HEK293T (cell line): ENCODE measurements at regions not wholly inside any gene's neighbourhood (a gene's known extent, or its start where the extent isn't known, plus 50 kb on each side); places are given as distances from the start of the nearest gene placed in this dataset.

Experiments
- CTCF ChIA-PET: fragments of 350-600 bp; formaldehyde crosslinking; extraction: SDS; loops from one replicate; lab custom pipeline; 2021; ENCODE audit warnings: antibody characterized with exemption, inconsistent platforms; lab: Yijun Ruan, JAX
- POLR2A ChIA-PET: fragments of 350-600 bp; formaldehyde crosslinking; extraction: SDS; loops from one replicate; lab custom pipeline; 2020; ENCODE audit warnings: antibody characterized with exemption, inconsistent platforms; lab: Yijun Ruan, JAX
- DNase-seq: peaks from one replicate; pipeline ENCODE4 v3.0.0; 2012; ENCODE audit warnings: mixed read lengths; ENCODE audit errors: extremely low spot score
- ARNT ChIP-seq: fragments of 450-650 bp; IDR thresholded peaks from 2 replicates; pipeline ENCODE4 v1.6.1; 2017; ENCODE audit warnings: mild to moderate bottlenecking
- BHLHE40 ChIP-seq: fragments of 450-650 bp; IDR thresholded peaks from 2 replicates; pipeline ENCODE4 v1.6.1; 2016; ENCODE audit warnings: mild to moderate bottlenecking, moderate library complexity, borderline replicate concordance
- CTBP1 ChIP-seq: fragments of 450-650 bp; IDR thresholded peaks from 2 replicates; pipeline ENCODE4 v1.6.1; 2016; ENCODE audit warnings: borderline replicate concordance
- ELF4 ChIP-seq: fragments of 450-650 bp; IDR thresholded peaks from 2 replicates; pipeline ENCODE4 v1.6.1; 2017; ENCODE audit warnings: antibody characterized with exemption
- FOXA1 ChIP-seq: fragments of 450-650 bp; IDR thresholded peaks from 2 replicates; pipeline ENCODE4 v1.6.1; 2016; ENCODE audit warnings: mild to moderate bottlenecking
- FOXK2 ChIP-seq: fragments of 450-650 bp; IDR thresholded peaks from 2 replicates; pipeline ENCODE4 v1.6.1; 2016; ENCODE audit warnings: mild to moderate bottlenecking
- FOXM1 ChIP-seq: fragments of 450-650 bp; IDR thresholded peaks from 2 replicates; pipeline ENCODE4 v1.6.1; 2017; ENCODE audit warnings: mild to moderate bottlenecking, borderline replicate concordance
- HDGF ChIP-seq: fragments of 450-650 bp; IDR thresholded peaks from 2 replicates; pipeline ENCODE4 v1.6.1; 2017; ENCODE audit warnings: antibody characterized with exemption, borderline replicate concordance
- L3MBTL2 ChIP-seq: fragments of 450-650 bp; conservative IDR thresholded peaks from 2 replicates; pipeline ENCODE4 v1.6.1; 2016; ENCODE audit warnings: mild to moderate bottlenecking
- LEF1 ChIP-seq: fragments of 450-650 bp; IDR thresholded peaks from 2 replicates; pipeline ENCODE4 v1.6.1; 2017; ENCODE audit warnings: mild to moderate bottlenecking, borderline replicate concordance
- NFRKB ChIP-seq: fragments of 450-650 bp; IDR thresholded peaks from 2 replicates; pipeline ENCODE4 v1.6.1; 2016; ENCODE audit warnings: mild to moderate bottlenecking, moderate library complexity
- SP1 ChIP-seq: fragments of 450-650 bp; IDR thresholded peaks from 2 replicates; pipeline ENCODE4 v1.6.1; 2017
- SUZ12 ChIP-seq: fragments of 450-650 bp; IDR thresholded peaks from 2 replicates; pipeline ENCODE4 v1.6.1; 2016; ENCODE audit warnings: mild to moderate bottlenecking
- TARDBP ChIP-seq: fragments of 450-650 bp; IDR thresholded peaks from 2 replicates; pipeline ENCODE4 v1.6.1; 2016
- ZNF384 ChIP-seq: fragments of 450-650 bp; IDR thresholded peaks from 2 replicates; pipeline ENCODE4 v1.6.1; 2016
- TF ChIP-seq, protein P1 (sequence below): fragments of 450-650 bp; IDR thresholded peaks from 2 replicates; pipeline ENCODE4 v1.6.1; 2016

DNA sequence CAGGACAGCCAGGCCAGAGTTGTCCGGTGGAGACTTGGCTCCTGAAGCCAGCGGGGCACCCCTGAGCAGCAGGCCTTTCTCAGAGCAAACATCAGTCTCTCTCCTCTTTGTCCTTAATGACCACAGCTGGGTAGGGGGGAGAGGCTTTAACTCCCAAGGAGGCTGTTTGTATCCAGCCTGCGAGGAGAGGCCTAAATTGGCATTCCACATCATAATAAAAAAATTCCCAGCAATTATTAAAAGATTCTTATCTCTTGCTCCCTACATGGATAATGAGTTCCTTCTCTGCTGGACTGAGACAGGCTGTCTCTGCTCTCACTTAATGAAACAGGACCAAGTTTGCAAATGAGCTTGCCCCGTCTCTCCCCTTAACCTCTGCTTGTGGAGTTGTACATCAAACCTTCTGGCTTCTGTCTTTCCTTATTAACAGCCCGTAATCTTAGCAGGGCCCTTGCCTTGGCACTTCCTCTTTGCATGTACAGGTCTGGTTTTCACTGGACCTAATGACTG lies 838.2 kb downstream of the MAFB start:
- CTCF ChIA-PET, result interaction anchor here (1.3 kb wide), 1 partner anchor 21 kb away, joined by 4 read pairs; no protein-coding TSS in a partner anchor
- no peak for DNase-seq

DNA sequence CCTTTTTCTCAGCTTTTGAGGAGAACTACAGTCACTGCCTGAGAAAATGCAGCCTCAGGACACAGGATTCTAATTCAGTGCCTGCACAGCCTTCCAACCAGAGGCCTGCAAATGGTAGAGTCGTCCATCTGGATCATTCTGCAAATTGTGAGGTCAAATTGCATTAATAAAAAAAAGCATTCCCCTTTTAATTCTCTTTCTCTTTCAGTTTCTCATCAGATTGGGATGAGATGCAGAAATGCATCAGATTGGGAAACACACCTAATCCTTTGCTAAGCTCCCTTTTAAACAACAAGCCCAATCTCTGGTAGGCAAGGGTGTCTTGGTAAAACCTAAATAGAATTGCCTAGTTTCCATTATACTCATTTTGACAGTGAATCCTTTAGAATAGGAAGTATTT lies 838.8 kb downstream of the MAFB start:
- DNase-seq, result no peak
- ChIA-PET POLR2A (no interaction called here), CTCF (interaction anchor here (1.5 kb wide), 1 partner anchor 21 kb away, joined by 4 read pairs; no protein-coding TSS in a partner anchor)
- TF ChIP-seq ARNT (no peak), NFRKB (no peak), ZNF384 (no peak), FOXA1 (no peak), ELF4 (no peak), L3MBTL2 (no peak), HDGF (no peak), FOXM1 (no peak), FOXK2 (no peak), TARDBP (no peak), SP1 (no peak), CTBP1 (no peak), LEF1 (no peak), BHLHE40 (no peak), SUZ12 (no peak)
- TF ChIP-seq, protein P1, sequence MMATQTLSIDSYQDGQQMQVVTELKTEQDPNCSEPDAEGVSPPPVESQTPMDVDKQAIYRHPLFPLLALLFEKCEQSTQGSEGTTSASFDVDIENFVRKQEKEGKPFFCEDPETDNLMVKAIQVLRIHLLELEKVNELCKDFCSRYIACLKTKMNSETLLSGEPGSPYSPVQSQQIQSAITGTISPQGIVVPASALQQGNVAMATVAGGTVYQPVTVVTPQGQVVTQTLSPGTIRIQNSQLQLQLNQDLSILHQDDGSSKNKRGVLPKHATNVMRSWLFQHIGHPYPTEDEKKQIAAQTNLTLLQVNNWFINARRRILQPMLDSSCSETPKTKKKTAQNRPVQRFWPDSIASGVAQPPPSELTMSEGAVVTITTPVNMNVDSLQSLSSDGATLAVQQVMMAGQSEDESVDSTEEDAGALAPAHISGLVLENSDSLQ, result no peak

More for the DNA sequence above, 838.2 kb downstream of the MAFB start:
- no peak for TF ChIP-seq HDGF
- TF ChIP-seq BHLHE40, result no peak
- TF ChIP-seq ARNT, result no peak
- TF ChIP-seq NFRKB, result no peak
- TF ChIP-seq FOXM1, result no peak
- TF ChIP-seq FOXK2, result no peak
- no peak for TF ChIP-seq CTBP1
- TF ChIP-seq FOXA1, result no peak
- no peak for TF ChIP-seq SP1
- no peak for TF ChIP-seq SUZ12
- TF ChIP-seq TARDBP, result no peak
- TF ChIP-seq ZNF384, result no peak
- TF ChIP-seq, protein P1, result no peak
- no peak for TF ChIP-seq ELF4
- TF ChIP-seq LEF1, result no peak
- no peak for TF ChIP-seq L3MBTL2
- POLR2A ChIA-PET, result no interaction called here

DNA sequence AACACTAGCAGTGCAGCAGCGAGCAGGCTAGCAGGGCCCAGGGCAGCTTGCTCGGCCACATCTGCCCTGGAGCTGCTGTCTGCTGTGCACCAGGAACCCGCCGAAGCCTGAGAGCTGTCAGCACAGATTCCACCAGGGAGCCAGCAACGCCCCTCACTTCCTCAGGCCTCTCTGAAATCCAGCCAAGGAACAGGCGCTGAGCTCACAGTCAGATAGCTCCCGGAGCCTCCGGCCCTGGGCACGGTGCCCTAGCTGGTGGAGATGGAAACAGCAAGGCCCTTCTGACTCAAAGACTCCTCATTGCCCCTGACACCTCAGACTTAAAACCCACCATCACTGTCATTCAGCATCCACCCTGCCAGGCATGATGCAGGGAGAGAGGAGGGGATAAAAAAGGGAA lies 839.4 kb downstream of the MAFB start:
- no peak for TF ChIP-seq ARNT
- ChIA-PET CTCF (interaction anchor here (1.5 kb wide), 1 partner anchor 20 kb away, joined by 4 read pairs; no protein-coding TSS in a partner anchor), POLR2A (no interaction called here)
- DNase-seq, result no peak

DNA sequence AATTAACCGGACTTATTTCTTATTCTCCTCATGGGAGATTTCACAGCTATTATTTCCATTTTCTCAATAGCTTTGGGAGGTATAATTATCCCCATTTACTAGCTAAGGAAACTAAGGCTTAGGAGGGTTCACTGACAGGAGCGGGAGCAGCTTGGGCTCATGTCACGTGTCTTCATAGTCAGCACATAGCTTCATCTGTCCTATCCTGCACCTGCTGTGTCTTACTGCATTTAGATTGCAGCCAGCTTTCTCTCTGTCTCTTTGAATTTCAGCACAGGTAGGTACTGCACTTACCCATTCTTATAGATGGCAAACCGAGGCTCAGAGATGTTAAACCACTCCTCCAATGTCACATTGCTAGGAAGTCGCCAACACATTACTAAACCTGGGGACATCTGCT lies 839.9 kb downstream of the MAFB start:
- ChIA-PET CTCF (interaction anchor here (1.5 kb wide), 1 partner anchor 20 kb away, joined by 4 read pairs; no protein-coding TSS in a partner anchor), POLR2A (no interaction called here)
- DNase-seq, result no peak
- TF ChIP-seq SP1 (no peak), SUZ12 (no peak), CTBP1 (no peak), HDGF (no peak), ZNF384 (no peak), FOXA1 (no peak), BHLHE40 (no peak), L3MBTL2 (no peak), FOXK2 (no peak), LEF1 (no peak), NFRKB (no peak), TARDBP (no peak), ARNT (no peak), FOXM1 (no peak)
- TF ChIP-seq, protein P1, result no peak

DNA sequence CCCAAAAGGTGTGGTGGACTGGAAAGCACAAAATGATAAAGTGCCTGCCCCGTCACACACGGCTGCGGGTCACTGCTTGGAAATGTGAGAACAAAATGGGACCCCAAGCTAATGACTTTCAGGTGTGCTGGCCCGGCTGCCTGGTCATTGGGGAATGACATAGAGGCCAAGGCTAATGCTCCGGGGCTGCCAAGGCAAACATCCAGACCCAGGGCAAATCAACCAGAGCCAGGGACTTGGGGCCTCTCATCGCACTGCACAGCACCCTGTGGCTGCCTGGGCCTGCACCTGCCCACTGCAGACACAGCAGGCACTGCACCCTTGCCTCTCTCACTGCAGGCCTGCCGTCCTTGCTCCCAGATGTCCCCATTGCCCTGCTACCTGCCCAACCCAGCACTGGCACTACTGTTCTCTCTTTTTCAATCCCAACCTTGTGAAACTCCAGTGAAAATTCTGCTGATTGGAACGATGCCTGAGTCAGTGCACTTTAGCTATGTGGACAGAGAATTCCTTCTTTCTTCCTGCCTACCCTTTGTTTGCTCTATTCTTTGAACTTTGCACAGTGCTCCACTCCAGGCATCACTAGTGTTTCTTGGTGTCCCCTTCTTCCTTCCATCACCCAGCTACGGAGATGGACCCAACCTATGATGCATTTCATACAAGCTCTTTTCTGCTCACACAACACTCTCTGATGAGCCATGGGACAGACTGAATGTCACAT lies 849.5 kb downstream of the MAFB start:
- ChIA-PET POLR2A (no interaction called here), CTCF (no interaction called here)
- DNase-seq, result no peak
- TF ChIP-seq BHLHE40, result no peak
- TF ChIP-seq SUZ12, result no peak
- no peak for TF ChIP-seq HDGF
- TF ChIP-seq L3MBTL2, result no peak
- no peak for TF ChIP-seq SP1
- TF ChIP-seq ARNT, result no peak
- no peak for TF ChIP-seq ZNF384
- no peak for TF ChIP-seq ELF4
- no peak for TF ChIP-seq FOXM1

DNA sequence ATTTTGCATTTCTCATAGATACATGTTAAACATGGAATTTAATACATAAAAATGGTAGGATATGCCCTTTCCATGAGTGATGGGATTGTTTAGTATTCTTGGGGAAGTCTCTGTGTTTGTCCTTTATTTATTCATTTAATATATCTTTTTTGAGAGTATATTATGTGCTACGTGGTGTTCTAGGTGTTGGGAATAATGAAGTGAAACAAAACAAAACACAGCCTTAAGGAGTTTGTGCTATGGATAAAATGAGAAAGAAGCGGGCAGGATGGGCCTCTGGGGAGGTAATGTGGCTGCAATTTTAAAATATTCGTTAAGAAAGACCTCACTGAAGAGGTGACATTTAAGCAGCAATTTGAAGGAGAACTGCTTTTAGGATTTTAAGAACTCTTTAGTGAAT lies 851.5 kb downstream of the MAFB start:
- ChIA-PET POLR2A (no interaction called here), CTCF (interaction anchor here (0.6 kb wide), 1 partner anchor 36 kb away, joined by 3 read pairs; no protein-coding TSS in a partner anchor)
- no peak for TF ChIP-seq ELF4
- no peak for TF ChIP-seq LEF1
- TF ChIP-seq CTBP1, result no peak
- TF ChIP-seq SUZ12, result no peak
- TF ChIP-seq ARNT, result no peak
- TF ChIP-seq FOXK2, result no peak
- no peak for TF ChIP-seq SP1
- TF ChIP-seq L3MBTL2, result no peak
- DNase-seq, result no peak
